SU-DHL-6 (cell line): ENCODE measurements at regions not wholly inside any gene's neighbourhood (a gene's known extent, or its start where the extent isn't known, plus 50 kb on each side); places are given as distances from the start of the nearest gene placed in this dataset.

Experiments used
- H2AFZ ChIP-seq: fragments of 200-600 bp; sonication (generic); 2 replicates; pipeline ENCODE4 v1.6.1; 2014; ENCODE audit warnings: low read depth, mild to moderate bottlenecking, moderate library complexity, mixed read lengths, antibody characterized with exemption, low read length; ENCODE audit not compliant: severe bottlenecking
- H3F3A ChIP-seq: fragments of 200-600 bp; shearing (Covaris generic); 2 replicates; pipeline ENCODE4 v1.6.0; 2016; ENCODE audit warnings: antibody characterized with exemption, mild to moderate bottlenecking; ENCODE audit not compliant: insufficient read depth
- H3K27ac ChIP-seq: fragments of 200-600 bp; sonication (generic); 2 replicates; pipeline ENCODE4 v1.5.1; 2016; ENCODE audit warnings: low read depth, mild to moderate bottlenecking, low read length, moderate library complexity, mixed read lengths
- H3K27me3 ChIP-seq: fragments of 200-600 bp; sonication (generic), shearing (Covaris generic); 2 replicates; pipeline ENCODE4 v1.6.0; 2014; ENCODE audit warnings: mild to moderate bottlenecking, low read length
- H3K36me3 ChIP-seq: fragments of 200-600 bp; sonication (generic); 2 replicates; pipeline ENCODE4 v1.6.1; 2014; ENCODE audit warnings: mild to moderate bottlenecking, low read length, mixed read lengths
- H3K4me2 ChIP-seq: fragments of 300-600, 200-600 bp; shearing (Covaris generic), sonication (generic); 2 replicates; pipeline ENCODE4 v1.6.0; 2014; ENCODE audit warnings: low read length, low read depth, mild to moderate bottlenecking; ENCODE audit not compliant: poor library complexity, severe bottlenecking
- H3K4me3 ChIP-seq: fragments of 200-600 bp; sonication (generic); 2 replicates; pipeline ENCODE4 v1.5.1; 2014; ENCODE audit warnings: antibody characterized with exemption, low read length, mild to moderate bottlenecking, mixed read lengths; ENCODE audit not compliant: insufficient read depth, poor library complexity, severe bottlenecking
- H3K79me2 ChIP-seq: fragments of 200-600 bp; sonication (generic); 2 replicates; pipeline ENCODE4 v1.6.1; 2014; ENCODE audit warnings: mild to moderate bottlenecking, low read length, moderate library complexity; ENCODE audit not compliant: insufficient read depth
- H3K9ac ChIP-seq: fragments of 200-600 bp; sonication (generic); 2 replicates; pipeline ENCODE4 v1.7.0; 2014; ENCODE audit warnings: mild to moderate bottlenecking, low read length
- H3K9me2 ChIP-seq: fragments of 200-600 bp; sonication (generic); replicated peaks from 2 replicates; pipeline ENCODE4 v1.6.1; 2014; ENCODE audit warnings: low read length; ENCODE audit not compliant: insufficient read depth
- H3K9me3 ChIP-seq: fragments of 200-600 bp; sonication (generic); 2 replicates; pipeline ENCODE4 v1.6.1; 2014; ENCODE audit warnings: low read length, mixed read lengths; ENCODE audit not compliant: insufficient read depth
- H4K20me1 ChIP-seq: fragments of 200-600 bp; sonication (generic); 2 replicates; pipeline ENCODE4 v1.6.1; 2014; ENCODE audit warnings: low read depth, mild to moderate bottlenecking, antibody characterized with exemption, low read length, moderate library complexity, mixed read lengths
- CTCF ChIP-seq: fragments of 200-600 bp; sonication (generic); IDR thresholded peaks from one replicate; pipeline ENCODE4 v1.5.1; 2017; ENCODE audit warnings: antibody characterized with exemption, mild to moderate bottlenecking, low read length, moderate library complexity; ENCODE audit not compliant: insufficient read depth, poor library complexity, severe bottlenecking
- EZH2phosphoT487 ChIP-seq: fragments of 200-600 bp; sonication (generic), shearing (Covaris generic); conservative IDR thresholded peaks from 2 replicates; pipeline ENCODE4 v1.6.1; 2018; ENCODE audit warnings: mild to moderate bottlenecking, antibody characterized with exemption, low read length, moderate library complexity, mixed read lengths

DNA sequence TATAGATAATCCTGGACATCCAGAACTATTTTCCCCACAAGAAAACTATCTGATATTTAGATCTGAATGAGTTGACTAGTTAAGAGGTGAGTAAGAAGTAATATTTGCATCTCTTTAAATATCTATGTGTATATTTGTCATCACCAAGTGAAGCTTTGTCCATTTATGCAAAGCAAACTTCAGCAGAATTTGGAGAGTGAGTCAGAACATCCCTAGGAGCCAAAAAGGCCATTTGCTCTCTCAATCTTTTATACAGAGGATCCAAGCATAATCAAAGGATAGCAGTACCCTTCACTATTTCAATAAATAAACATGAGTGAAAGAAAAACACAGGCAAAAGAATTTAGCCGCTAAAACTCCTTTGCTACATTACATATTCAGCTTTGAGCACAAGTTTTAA is 454.4 kb downstream of the NR2F1-AS1 start:
- no peaks in the 10 kb centered on the region for H3K79me2 ChIP-seq
- H3K36me3 ChIP-seq = no peaks in the 10 kb centered on the region
- H3K9ac ChIP-seq = no peak overlapping the region
- H3K4me3 ChIP-seq = no peak overlapping the region
- H3K9me3 ChIP-seq = no peaks in the 10 kb centered on the region
- H3K9me2 ChIP-seq = no peaks in the 10 kb centered on the region
- H4K20me1 ChIP-seq = no peaks in the 10 kb centered on the region
- H3K27ac ChIP-seq = no peak overlapping the region
- no peaks in the 10 kb centered on the region for H3K27me3 ChIP-seq
- TF ChIP-seq EZH2phosphoT487 (no peak), CTCF (no peak)
- H3K4me2 ChIP-seq = no peak overlapping the region
- H2AFZ ChIP-seq = no peak overlapping the region
- no peaks in the 10 kb centered on the region for H3F3A ChIP-seq

- H3K36me3 ChIP-seq = no peaks in the 10 kb centered on the region
- H3K4me2 ChIP-seq = no peak overlapping the region
- H4K20me1 ChIP-seq = no peaks in the 10 kb centered on the region
- no peaks in the 10 kb centered on the region for H3K9me2 ChIP-seq
- H3F3A ChIP-seq = no peaks in the 10 kb centered on the region
- no peak overlapping the region for H3K27ac ChIP-seq
- H3K9ac ChIP-seq = no peak overlapping the region
- no peaks in the 10 kb centered on the region for H3K27me3 ChIP-seq
- no peaks in the 10 kb centered on the region for H3K9me3 ChIP-seq
- TF ChIP-seq EZH2phosphoT487 (no peak), CTCF (no peak)
- no peaks in the 10 kb centered on the region for H3K79me2 ChIP-seq
- no peak overlapping the region for H3K4me3 ChIP-seq
- no peak overlapping the region for H2AFZ ChIP-seq
Observed at GRCh38 chr5:93123127-93123526, 457.9 kb downstream of the NR2F1-AS1 start.

- no peaks in the 10 kb centered on the region for H3K27me3 ChIP-seq
- no peaks in the 10 kb centered on the region for H3K79me2 ChIP-seq
- no peaks in the 10 kb centered on the region for H4K20me1 ChIP-seq
- H3K4me3 ChIP-seq = no peak overlapping the region
- H3K9ac ChIP-seq = no peak overlapping the region
- H3K9me3 ChIP-seq = no peaks in the 10 kb centered on the region
- no peak overlapping the region for H2AFZ ChIP-seq
- H3K27ac ChIP-seq = no peak overlapping the region
- H3K4me2 ChIP-seq = no peak overlapping the region
- no peaks in the 10 kb centered on the region for H3K9me2 ChIP-seq
- H3K36me3 ChIP-seq = no peaks in the 10 kb centered on the region
- no peaks in the 10 kb centered on the region for H3F3A ChIP-seq
- no peak for TF ChIP-seq EZH2phosphoT487
- no peak for TF ChIP-seq CTCF
Observed at GRCh38 chr5:93122446-93122845, 458.6 kb downstream of the NR2F1-AS1 start.
